Globus pallidus (tissue), 1 donor: ENCODE measurements at regions not wholly inside any gene's neighbourhood (a gene's known extent, or its start where the extent isn't known, plus 50 kb on each side); places are given as distances from the start of the nearest gene placed in this dataset.

Source experiments
- DNase-seq: peaks from one replicate; pipeline ENCODE4 v3.0.0-alpha.2; 2015; ENCODE audit warnings: low spot score

DNA sequence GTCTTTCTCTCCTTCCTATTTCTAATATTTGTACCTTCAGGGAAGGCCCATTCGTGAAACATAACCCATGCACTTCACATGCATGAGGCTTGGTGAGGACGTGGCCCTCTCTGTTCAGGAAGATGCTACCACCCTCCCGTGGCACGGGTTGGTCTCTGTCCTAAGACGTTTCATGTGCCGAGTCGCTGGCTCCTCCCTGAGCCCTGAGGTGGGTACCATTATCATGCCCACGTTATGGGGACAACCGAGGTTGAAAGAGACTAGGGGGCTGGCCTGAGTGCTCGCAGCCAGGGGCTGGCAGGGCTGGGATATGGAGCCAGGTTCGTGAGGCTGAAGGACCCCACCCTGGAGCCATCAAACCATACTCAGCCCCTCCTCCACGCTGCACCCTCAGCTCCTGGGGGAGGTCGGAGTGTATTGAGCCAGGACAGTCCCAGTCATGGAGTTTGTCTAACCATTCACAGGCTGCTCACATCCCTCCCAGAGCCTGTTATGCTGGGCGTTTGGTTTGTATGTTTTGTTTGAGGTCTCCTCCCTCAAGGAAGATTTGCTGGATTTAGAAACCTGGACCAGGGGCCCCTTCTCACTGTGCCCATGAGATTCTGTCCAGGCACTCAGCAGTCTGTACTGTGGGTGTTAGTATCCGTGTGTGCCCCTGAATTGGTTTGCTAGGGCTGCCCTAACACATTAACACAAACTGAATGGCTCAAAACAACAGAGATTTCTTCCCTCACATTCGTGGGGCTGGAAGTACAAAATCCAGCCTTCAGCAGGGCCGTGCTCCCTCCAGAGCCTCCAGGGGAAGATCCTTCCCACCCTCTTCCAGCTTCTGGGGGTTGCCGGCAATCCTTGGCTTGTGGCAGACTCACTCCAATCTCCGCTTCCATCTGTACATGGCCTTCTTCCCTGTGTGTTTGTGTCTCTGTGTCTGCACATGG is 88.3 kb downstream of the ANKRD60 start:
- DNase-seq, result no peak

DNA sequence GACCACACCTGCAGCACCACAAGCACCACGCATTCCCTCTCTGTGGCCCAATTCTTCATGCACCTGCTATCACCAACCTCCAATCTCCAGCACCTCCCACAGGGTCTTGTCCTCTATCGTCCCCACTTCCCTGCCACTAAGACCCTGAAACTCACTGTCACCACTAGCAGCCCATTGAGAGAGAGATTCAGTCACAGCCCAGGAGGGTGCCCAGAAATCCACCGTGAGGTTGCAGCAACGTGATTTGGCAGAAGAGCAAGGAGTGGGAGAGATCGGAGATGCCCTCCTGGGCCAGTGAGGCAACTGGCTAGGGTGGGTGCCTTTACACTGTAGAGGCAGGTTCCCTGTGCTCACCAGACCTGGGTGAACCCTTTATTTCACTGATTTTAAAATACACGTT is 90.1 kb downstream of the ANKRD60 start:
- DNase-seq, result no peak

DNA sequence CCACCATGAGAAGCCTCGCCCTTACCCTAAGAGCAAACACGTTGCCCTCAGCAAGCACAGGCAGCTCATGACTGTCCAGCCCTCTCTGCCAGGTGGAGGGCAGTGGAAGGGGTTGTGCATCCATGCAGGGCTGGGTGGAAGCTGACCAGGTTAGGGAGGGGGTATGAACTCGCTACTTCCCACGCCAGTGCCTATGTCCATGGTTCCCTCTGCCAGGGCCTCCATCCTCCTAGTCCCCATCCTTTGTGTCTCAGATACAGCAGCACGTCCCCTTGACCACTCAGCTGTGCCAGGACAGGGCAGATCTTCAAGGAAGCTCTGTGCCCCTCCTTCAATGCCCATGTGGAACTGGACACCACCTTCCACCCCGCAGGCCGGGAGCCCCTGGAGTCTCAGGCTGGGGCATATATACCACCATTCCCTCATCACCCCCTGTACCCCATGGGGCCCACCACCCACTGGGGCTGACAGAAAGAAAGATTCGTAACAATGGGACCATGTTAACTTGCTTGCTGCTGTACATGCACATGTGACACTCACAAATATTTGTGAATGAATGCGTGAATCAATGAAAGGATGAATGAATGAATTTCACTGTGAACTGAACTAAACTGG is 90.7 kb downstream of the ANKRD60 start:
- no peak for DNase-seq

DNA sequence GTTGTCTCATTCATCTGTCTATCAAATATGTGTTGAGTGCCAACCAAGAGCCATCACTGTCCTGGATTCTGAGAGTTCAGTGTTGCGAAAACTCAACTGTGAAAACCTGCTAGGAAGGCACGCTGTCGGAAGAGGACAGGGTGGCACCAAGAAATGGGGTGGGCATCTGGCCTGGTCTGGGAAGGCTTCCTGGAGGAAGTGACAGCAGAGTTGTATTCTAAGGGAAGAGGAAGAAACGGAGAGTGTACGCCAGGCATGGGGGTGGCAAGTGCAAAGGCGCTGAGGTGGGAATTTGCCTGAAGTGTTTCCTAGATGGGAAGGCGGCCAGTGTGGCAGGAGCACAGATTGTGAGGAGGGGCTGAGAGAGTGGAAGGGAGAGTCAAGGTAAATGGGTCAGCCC is 91.2 kb downstream of the ANKRD60 start:
- no peak for DNase-seq

DNA sequence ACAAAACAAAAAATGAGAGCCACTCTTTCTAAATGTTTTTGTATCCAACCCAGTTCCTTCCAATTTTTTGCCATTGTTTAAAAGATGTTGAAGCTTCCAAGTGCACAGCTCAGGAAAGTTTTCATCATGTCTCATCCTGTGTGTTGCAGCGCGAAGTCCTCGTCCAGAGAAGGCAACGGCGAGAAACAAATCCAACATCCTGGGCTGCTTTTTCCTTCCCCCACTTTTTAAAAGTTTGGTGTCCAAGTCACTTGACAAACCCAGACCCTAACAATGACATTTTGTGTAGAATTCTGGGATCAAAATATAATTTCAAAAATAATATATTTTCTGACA is 92.3 kb downstream of the ANKRD60 start:
- no peak for DNase-seq

DNA sequence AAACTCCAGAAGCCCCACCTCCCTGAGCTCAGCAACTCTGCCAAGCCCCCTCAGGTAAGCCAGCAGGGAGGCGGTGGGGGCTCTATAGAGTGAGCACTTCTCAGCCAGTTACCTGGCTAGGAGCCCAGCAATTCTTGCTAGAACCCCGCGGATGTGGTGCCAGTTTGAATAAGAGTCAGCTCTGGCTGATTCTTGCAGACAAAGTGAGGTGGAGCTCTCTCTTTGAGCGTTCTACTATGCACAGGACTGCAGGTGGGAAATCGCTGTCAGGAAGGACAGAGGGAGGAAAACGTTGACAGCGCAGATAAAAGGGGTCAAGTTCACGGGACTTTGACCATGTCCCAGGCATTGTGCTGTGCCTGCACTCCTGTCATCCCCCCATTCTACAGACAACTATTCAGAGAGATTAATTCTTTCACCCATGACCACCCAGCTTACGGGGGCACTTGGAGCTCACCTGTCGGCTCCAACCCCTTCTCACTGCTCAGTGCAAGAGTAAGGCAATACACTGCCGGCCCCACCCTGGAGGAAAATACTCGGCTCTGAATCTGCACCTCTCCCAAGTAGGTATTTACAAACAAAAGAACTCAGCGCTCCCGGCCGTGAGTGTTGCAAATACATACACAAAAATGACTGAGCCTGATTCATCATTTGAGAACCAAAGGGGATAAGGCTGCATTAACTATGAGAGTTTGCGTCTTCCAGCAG is 92.9 kb downstream of the ANKRD60 start:
- DNase-seq, result no peak

DNA sequence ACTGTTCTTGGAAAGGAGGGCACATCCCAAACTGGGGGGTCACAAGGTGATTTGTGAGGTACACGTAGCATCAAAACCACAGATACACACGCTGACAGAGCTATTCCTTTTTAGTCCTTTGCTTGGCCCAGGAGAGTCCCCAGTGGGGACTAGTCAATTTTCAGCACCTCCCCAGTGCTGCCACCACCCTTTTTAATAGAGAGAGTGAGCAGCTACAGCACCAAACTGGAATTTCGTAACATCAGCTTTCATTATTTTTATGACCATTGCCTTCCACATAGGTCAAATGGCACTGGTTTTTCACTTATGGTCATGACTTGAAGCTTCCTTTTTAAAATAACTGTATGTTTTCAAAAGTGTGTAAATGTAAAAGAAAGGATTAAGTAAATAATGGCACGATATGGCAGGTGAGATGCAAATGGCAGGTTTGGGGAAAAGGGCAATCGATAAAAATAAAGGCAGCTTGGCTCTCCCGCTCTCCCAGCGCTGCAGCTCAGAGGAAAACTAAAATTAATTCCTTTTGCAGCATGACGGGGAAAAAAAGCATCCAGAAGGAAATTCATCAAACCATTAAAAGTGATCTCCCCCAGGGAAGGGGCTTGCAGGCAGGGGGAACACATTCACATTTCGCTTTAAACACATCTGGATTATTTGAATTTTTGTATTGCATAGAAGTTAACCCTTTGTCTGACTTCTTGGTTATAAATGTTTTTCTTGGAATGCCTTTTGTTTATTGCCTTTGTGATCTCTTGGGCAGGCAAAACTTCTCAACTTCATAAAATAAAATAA is 95.2 kb downstream of the ANKRD60 start:
- no peak for DNase-seq

DNA sequence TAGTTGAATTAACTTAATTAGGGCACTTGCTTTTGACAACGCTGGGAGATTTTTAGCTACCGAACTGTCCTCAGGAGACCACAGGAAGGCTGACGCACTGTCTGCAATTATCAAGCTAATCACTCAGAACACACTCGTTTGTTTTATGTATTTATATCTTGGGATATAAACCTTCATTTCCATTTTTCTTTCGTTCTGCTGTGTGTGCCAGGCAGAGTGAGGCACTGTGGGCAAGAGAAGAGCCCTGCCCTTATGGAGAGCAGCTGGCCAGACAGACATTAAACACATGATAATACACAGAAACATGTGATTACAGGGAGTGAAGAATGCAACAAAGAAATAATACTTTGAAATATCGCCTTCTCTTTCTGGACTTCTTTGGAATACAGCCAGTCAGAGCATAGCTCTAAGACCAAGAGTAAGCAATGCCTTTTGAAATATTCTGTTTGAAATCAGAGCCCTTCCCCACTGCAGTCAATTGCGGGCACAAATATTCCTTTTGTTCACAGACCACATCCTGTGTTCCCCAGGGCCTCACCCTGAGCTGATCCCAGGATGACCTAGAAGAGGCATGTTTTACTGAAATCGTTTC is 96.8 kb downstream of the ANKRD60 start:
- peak; percentile 20 for DNase-seq

DNA sequence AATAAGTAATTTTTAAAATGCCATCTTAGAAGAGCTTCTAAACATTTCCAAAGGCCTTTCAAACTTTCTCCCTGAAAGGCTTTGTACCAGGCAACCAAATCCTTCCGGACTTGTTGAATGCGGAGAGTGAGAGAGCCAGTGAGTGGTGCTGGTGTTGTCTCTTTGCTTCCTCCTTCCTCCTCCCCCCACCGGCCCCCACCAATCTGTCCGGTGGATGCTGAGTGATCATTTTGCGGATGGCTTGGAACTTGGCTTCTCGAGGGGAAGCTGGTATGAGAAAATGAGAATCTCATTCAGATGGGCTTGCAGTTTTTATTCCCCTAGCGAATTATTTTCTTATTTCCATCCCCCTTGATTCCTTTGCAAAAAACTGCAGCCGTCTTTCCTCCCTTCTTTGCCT is 97.3 kb downstream of the ANKRD60 start:
- DNase-seq, result peak; percentile 57

DNA sequence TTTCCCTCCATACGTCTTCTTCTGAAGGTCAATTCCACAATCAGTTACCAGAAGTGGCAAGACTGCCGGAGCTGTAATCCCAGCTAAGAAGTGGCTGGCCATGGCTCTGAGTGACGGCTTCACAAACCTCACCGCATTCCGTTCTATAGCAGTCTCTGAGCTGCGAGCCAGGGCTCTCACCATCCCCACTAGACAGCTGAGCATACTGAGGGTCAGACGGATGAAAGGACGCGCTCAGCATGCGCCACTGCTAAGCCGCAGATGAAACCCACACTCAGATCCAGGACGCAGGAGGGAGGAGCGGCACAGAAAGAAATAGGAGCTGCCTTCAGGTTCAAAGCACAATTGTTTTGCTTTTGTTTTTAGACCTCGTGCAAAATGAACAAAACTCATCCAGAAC is 97.9 kb downstream of the ANKRD60 start:
- no peak for DNase-seq

DNA sequence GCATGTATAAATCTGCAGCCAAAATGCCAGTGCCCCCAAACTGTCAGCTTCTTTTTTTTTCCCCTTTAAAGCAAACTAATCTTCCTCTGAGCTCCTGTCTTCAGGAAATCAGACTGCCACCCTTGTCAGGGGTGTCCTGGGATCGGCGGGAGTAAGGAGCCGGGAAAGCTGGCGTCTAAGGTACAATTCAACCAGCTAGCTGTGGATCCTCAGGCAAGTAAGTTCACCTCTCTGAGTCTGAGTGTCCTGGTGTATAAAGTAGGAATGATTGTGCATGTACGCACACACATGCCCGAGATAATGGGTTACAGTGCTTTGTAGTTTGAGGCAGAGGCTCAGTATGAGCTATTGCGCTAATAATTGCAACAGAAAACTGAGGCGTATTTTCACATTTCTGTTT is 98.3 kb downstream of the ANKRD60 start:
- DNase-seq, result no peak

DNA sequence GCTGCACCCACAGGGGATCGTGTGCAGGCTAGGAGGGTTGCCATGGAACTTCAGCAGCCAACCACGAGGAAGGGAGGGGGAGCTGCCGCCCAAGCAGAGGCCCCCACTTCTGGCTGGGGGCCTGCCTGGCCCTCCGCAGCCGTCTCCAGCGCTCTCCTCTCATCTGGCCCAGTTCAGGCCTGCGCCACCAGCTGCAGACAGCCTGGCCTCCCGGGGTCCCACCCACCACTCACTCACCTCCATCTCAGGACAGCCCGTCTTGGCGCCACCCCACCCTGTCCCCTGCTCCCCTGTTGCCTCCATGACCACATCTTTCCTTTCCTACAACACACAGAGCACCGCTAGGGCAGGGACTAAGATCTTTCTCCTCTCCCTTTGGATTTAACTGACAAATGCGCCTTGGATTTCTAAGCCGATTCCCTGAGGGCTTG is 98.7 kb downstream of the ANKRD60 start:
- no peak for DNase-seq

DNA sequence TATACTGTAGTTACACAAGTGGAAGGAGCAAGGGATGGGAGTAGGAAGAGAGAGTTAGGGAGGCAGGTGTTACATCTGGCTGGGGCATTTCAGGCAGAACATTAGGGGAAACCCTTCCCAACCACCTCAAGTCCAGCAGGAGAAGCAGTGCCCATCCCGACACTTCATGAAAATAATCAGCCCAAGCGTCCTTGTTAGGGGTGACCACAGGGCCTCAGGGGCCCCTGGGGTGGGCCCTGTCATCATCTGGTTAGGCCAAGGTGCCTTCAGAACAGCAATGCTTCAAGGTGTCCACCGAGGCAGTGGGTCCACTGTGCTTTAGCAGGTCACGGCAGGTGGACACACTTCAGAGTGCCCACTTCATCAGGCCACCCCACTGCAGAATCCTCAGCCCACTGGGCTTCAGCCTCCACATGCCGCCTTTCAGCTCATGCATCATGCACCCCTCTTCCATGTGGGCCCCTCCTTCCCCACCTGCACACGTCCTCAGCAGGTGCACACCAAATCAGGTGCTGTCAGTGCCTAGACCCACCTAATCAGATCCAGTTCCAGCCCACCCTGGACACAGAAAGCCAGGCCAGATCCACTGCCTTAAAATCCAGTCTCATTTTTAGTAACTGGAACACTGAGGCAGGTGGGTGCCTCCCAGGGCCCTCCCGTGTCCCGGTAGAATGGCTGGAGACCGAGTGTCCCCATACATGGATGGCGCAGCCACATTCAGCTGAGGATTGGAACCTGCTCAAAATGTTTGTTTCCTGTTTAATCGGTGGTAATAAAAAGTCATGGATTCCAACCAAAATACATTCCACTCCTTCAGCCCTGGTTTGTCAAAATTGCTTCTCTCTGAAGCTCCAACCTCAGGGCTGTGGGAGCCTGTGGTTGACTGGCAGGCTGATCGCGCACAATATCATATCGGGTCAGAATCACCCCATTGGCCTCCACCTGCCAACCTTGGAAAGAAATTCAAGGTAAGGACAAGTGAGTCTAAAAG is 99.5 kb downstream of the ANKRD60 start:
- DNase-seq, result no peak

DNA sequence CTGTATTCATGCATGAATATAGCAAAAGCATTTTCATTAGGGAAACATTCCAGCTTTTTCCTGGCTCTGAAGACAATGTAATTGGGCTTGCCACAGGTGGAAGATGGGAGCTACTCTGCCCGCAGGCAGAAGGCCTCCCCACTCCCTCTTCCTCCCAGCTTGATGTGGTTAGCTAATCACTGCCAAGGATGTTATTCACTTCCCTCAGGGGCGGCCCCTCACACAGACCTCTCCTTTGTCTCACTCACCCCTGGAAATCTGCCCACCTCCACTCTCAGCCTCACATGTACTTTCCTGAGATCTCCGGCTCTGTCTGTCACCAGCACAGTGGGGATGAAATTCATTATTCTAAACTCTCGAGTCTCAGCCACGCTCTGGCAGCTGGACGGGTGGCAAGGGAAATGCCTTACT is 100.7 kb downstream of the ANKRD60 start:
- no peak for DNase-seq

DNA sequence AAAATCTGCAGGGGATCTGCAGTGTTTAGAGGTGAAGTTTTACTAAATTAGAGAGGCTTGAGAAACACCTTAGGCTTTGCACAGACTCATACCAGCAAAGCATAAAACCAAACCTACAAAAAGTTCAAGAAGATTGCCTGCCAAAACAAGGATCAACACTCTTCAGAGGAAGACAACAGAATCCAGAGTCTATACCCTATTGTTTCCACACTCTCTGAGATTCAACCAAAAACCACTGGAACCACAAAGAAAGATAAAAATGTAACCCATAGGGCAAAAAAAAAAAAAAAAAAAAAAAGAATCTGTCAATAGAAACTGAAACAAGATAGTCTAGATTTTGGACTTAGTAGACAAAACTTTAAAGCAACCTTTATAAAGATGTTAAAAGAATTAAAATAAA is 102.7 kb downstream of the ANKRD60 start:
- DNase-seq, result no peak

DNA sequence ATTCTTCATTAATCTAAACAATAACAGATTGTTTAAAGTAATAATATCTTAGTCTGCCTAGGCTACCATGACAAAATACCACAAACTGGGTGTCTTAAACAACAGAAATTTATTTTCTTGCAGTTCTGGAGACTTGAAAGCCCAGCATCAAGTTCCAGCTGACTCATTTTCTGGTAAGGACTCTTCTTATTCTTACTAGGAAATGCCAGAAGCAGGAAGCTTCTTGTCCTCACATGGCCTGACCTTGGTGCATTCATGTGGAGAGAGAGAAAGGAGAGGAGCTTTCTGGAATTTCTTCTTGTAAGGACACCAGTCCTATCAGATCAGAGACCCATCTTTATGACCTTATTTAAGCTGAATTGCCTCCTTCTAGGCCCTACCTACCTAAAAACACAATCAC is 110.5 kb downstream of the ANKRD60 start:
- no peak for DNase-seq

DNA sequence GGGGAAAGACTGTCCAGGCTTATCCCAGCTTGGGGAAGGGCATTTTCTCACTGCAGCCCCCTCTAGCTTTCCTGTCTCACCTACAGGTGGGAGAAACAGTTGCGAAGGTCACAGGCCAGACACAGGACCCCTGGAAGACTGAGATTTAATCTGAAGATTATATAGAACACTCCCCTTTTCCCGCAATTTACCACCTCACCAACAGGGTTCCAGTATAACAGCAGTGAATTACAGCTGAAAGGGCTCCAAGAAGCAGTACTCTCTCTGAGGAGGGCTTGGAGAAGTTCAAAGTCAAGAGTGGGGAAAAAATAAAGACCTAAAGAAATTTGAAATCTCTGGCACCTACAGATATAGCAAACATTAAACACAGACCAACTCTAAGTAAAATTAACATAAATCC is 111.9 kb downstream of the ANKRD60 start:
- no peak for DNase-seq

DNA sequence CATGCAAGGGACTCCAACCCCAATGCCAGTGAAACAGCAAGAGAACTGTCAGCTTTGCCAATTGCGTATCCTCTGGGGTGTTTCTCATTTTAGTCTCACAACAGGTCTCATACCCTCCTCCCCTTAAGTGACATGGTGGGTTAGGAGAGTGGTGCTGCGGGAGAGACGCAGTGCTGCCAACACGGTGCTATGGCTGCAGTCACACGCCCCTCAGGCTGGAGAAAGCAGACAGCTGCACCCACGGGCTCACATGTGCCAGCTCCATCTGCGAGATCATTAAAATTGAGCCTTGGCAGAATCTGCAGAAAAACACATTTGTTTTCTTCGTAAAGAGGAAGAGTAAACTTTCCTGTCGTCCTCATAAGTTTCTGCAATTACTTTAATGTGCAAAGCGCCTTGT is 114.7 kb downstream of the ANKRD60 start:
- DNase-seq, result no peak

DNA sequence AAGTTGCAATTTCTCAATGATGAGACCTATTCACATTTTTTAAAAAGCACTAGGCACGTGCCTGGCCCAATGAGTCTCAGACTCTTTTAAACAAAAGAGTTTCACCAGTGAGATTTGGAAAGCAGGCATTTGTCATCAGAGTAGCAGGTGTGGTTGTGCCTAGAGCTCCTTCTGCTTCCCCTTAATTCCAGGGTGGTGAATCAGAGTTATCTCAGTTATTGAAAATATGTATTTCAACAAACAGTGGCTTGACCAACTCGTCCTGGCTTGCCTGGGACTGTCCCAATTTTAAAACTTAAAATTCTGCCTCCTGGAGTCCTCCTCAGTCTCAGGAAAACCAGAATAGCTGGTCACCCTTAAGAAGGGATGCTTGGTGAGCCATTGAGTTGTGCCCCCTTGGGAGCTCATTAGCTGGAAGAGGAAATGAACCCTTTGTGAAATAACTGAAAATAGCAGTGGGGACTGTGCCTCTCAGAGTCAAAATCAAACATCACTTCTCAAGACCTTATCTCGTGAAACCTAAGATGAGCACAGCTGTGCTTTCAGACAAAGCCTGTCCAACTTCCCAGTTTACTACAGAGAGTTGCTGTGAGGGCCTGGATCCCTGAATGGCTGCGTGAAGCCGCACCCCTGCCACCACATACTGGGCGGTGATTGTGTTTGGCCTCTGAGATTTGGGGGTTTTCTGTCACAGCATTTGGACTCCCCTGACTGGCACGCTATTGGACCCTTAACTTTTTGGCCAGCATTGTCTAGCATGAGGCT is 116.3 kb downstream of the ANKRD60 start:
- DNase-seq, result no peak
